ENCODE measurements at regions not wholly inside any gene's neighbourhood (a gene's known extent, or its start where the extent isn't known, plus 50 kb on each side); places are given as distances from the start of the nearest gene placed in this dataset.

- TF ChIP-seq, protein P1, sequence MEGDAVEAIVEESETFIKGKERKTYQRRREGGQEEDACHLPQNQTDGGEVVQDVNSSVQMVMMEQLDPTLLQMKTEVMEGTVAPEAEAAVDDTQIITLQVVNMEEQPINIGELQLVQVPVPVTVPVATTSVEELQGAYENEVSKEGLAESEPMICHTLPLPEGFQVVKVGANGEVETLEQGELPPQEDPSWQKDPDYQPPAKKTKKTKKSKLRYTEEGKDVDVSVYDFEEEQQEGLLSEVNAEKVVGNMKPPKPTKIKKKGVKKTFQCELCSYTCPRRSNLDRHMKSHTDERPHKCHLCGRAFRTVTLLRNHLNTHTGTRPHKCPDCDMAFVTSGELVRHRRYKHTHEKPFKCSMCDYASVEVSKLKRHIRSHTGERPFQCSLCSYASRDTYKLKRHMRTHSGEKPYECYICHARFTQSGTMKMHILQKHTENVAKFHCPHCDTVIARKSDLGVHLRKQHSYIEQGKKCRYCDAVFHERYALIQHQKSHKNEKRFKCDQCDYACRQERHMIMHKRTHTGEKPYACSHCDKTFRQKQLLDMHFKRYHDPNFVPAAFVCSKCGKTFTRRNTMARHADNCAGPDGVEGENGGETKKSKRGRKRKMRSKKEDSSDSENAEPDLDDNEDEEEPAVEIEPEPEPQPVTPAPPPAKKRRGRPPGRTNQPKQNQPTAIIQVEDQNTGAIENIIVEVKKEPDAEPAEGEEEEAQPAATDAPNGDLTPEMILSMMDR (IDR thresholded peaks at IDR 0.05) = no peak
- TF ChIP-seq POLR2A (IDR thresholded peaks at IDR 0.05) = no peak
These were observed 255.1 kb downstream of the DSC3 start for GRCh38 chr18:30787410-30787809.

Measured in heart left ventricle (tissue), 13 donors.